B cell (primary cell): ENCODE measurements at regions not wholly inside any gene's neighbourhood (a gene's known extent, or its start where the extent isn't known, plus 50 kb on each side); places are given as distances from the start of the nearest gene placed in this dataset.

Experiments
- ATAC-seq: fragments of 200-7000 bp; cut with Tn5 transposase; one replicate; pipeline ENCODE4 v1.10.0; 2021; ENCODE audit warnings: low read depth, mild to moderate bottlenecking, moderate number of reproducible peaks, moderate library complexity
- CTCF ChIA-PET: fragments of 350-600 bp; sonication (Branson Sonifier 250); formaldehyde crosslinking; loops from one replicate; lab custom pipeline; 2021; ENCODE audit warnings: antibody characterized with exemption, inconsistent platforms; lab: Charles Lee
- POLR2A ChIA-PET: fragments of 350-600 bp; sonication (Branson Sonifier 250); formaldehyde crosslinking; loops from one replicate; lab custom pipeline; 2021; ENCODE audit warnings: antibody characterized with exemption; lab: Charles Lee
- DNase-seq: peaks from one replicate; pipeline ENCODE4 v3.0.0; 2013
- H2AFZ ChIP-seq: 2 replicates; pipeline ENCODE4 v1.6.1; 2012; ENCODE audit warnings: mild to moderate bottlenecking, low read depth, low read length; ENCODE audit not compliant: insufficient read depth, poor library complexity, severe bottlenecking
- H3K27ac ChIP-seq, 2 donors: 1 replicate in 1 of 2; 2 replicates in 1 of 2; pipeline ENCODE4 v1.5.1; 2012 to 2013; ENCODE audit warnings: low read length in 2 of 2, mild to moderate bottlenecking in 2 of 2, moderate library complexity in 1 of 2
- H3K27me3 ChIP-seq, 4 experiments: fragments of 200-600 bp in 1 of 4; sonication (generic) in 1 of 4; replicated peaks in 1 of 4; 1 replicate in 2 of 4; 2 replicates in 2 of 4; pipeline versions ENCODE4 v1.6.1 to v1.7.0; 2013 to 2016; ENCODE audit warnings: low read length in 3 of 4, mild to moderate bottlenecking in 2 of 4, mixed read lengths in 1 of 4, moderate library complexity in 1 of 4; ENCODE audit not compliant: insufficient read depth in 4 of 4, control insufficient read depth in 3 of 4; ENCODE audit errors: control extremely low read depth in 1 of 4
- H3K36me3 ChIP-seq, 2 experiments: replicated peaks in 1 of 2; 1 replicate in 1 of 2; 2 replicates in 1 of 2; pipeline versions ENCODE4 v1.6.1 to v1.7.1; 2013; ENCODE audit warnings: low read length in 1 of 2; ENCODE audit not compliant: insufficient read depth in 2 of 2, control insufficient read depth in 1 of 2; ENCODE audit errors: control extremely low read depth in 1 of 2, extremely low read depth in 1 of 2
- H3K4me1 ChIP-seq, 2 donors: fragments of 200-600 bp in 1 of 2; sonication (generic) in 1 of 2; 1 replicate in 1 of 2; 2 replicates in 1 of 2; pipeline versions ENCODE4 v1.5.1 to v1.6.1; 2013 to 2017; ENCODE audit warnings: low read length in 2 of 2; ENCODE audit not compliant: control insufficient read depth in 2 of 2, insufficient read depth in 2 of 2
- H3K4me2 ChIP-seq: replicated peaks from 2 replicates; pipeline ENCODE3; 2012; ENCODE audit warnings: mild to moderate bottlenecking, low read depth, low read length; ENCODE audit not compliant: poor library complexity, severe bottlenecking
- H3K4me3 ChIP-seq, 5 experiments: fragments of 200-600 bp in 1 of 5; sonication (generic) in 1 of 5; 1 replicate in 3 of 5; 2 replicates in 2 of 5; pipeline versions ENCODE4 v1.5.1 to v1.7.0; 2011 to 2016; ENCODE audit warnings: low read length in 4 of 5, mild to moderate bottlenecking in 4 of 5, low read depth in 2 of 5, control low read depth in 1 of 5, moderate library complexity in 1 of 5; ENCODE audit not compliant: insufficient read depth in 1 of 5; ENCODE audit errors: control extremely low read depth in 1 of 5, extremely low read depth in 1 of 5
- H3K79me2 ChIP-seq: fragments of 200-600 bp; sonication (generic); one replicate; pipeline ENCODE4 v1.6.0; 2016; ENCODE audit warnings: low read length; ENCODE audit not compliant: control insufficient read depth, insufficient read depth
- H3K9ac ChIP-seq: fragments of 200-600 bp; sonication (generic); 2 replicates; pipeline ENCODE4 v1.6.1; 2017; ENCODE audit warnings: mild to moderate bottlenecking, low read length, moderate library complexity
- H3K9me3 ChIP-seq, 3 donors: one replicate each; pipeline versions ENCODE4 v1.6.1 to v1.7.1; 2013; ENCODE audit warnings: low read length in 2 of 3; ENCODE audit not compliant: control insufficient read depth in 2 of 3, insufficient read depth in 1 of 3; ENCODE audit errors: control extremely low read depth in 1 of 3
- H4K20me1 ChIP-seq: 2 replicates; pipeline ENCODE4 v1.6.0; 2012; ENCODE audit warnings: mild to moderate bottlenecking, low read length; ENCODE audit not compliant: insufficient read depth, control insufficient read depth, poor library complexity, severe bottlenecking
- H3K27ac Mint-ChIP-seq: one replicate; pipeline ENCODE4 v1.8.0; 2021; ENCODE audit warnings: mixed read lengths
- H3K27me3 Mint-ChIP-seq: one replicate; pipeline ENCODE4 v1.8.0; 2021; ENCODE audit warnings: mixed read lengths
- H3K4me1 Mint-ChIP-seq: one replicate; pipeline ENCODE4 v1.8.0; 2021; ENCODE audit warnings: mixed read lengths
- H3K4me3 Mint-ChIP-seq: one replicate; pipeline ENCODE4 v1.8.0; 2021; ENCODE audit warnings: mixed read lengths
- H3K9me3 Mint-ChIP-seq: one replicate; pipeline ENCODE4 v1.8.0; 2022; ENCODE audit warnings: mixed read lengths; ENCODE audit not compliant: insufficient read depth
- EZH2 ChIP-seq: IDR thresholded peaks from 2 replicates; pipeline ENCODE4 v1.6.1; 2012; ENCODE audit warnings: borderline replicate concordance, low read depth, mild to moderate bottlenecking, moderate library complexity, low read length; ENCODE audit not compliant: insufficient read depth, poor library complexity, severe bottlenecking
- WGBS: methylation state at CpG from one replicate; pipeline ENCODE4 v1.1.5; 2013; ENCODE audit warnings: missing lambda C conversion rate; ENCODE audit not compliant: insufficient coverage; 5-methylcytosine and 5-hydroxymethylcytosine counted together
- intact Hi-C: fragments of 100-400 bp; cut with micrococcal nuclease; formaldehyde crosslinking; loops from one replicate; pipeline ENCODE4 v1.10.0; 2022
- TF ChIP-seq, protein P1 (sequence below): fragments of 200-600 bp; IDR thresholded peaks from one replicate; pipeline ENCODE4 v1.8.0; 2022; ENCODE audit warnings: antibody characterized with exemption, mild to moderate bottlenecking

DNA sequence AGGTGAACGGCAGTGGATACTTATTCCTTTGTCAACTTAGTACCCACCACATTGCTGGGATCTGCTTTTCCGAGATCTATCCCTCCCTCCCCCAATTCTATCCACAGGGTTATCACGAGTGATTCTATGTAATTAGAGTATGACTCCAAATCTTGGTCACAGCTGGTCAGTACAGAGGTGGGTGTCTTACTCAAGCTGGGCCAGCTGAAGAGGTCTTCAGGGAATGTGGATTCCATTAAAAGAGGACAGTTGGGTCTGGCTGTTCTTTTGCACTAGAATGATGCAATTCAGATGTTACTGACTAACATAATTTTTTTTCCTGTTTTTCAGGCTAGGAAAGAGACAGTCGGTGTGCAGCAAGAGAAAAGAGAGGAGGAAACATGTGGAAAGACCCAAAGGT is 92.3 kb downstream of the HS3ST1 start:
- ChIA-PET CTCF (interaction anchor here (0.7 kb wide), 1 partner anchor 36 kb away, joined by 3 read pairs; no protein-coding TSS in a partner anchor), POLR2A (no interaction called here)
- Mint-ChIP-seq H3K4me1 (peaks cover 43% of the 10 kb centered on the region), H3K27me3 (no peaks in the 10 kb centered on the region), H3K4me3 (no peak overlapping the region), H3K27ac (no peak overlapping the region), H3K9me3 (no peaks in the 10 kb centered on the region)
- Histone ChIP-seq H3K4me1 (peaks cover 34 to 41% of the 10 kb centered on the region in 2 donors), H3K9me3 (no peaks in the 10 kb centered on the region), H3K36me3 (no peaks in the 10 kb centered on the region), H4K20me1 (no peaks in the 10 kb centered on the region), H3K4me3 (no peak overlapping the region), H3K4me2 (no peak overlapping the region), H3K9ac (no peak overlapping the region), H3K79me2 (no peaks in the 10 kb centered on the region), H3K27me3 (no peaks in the 10 kb centered on the region), H2AFZ (no peak overlapping the region), H3K27ac (no peak overlapping the region)
- TF ChIP-seq, protein P1, sequence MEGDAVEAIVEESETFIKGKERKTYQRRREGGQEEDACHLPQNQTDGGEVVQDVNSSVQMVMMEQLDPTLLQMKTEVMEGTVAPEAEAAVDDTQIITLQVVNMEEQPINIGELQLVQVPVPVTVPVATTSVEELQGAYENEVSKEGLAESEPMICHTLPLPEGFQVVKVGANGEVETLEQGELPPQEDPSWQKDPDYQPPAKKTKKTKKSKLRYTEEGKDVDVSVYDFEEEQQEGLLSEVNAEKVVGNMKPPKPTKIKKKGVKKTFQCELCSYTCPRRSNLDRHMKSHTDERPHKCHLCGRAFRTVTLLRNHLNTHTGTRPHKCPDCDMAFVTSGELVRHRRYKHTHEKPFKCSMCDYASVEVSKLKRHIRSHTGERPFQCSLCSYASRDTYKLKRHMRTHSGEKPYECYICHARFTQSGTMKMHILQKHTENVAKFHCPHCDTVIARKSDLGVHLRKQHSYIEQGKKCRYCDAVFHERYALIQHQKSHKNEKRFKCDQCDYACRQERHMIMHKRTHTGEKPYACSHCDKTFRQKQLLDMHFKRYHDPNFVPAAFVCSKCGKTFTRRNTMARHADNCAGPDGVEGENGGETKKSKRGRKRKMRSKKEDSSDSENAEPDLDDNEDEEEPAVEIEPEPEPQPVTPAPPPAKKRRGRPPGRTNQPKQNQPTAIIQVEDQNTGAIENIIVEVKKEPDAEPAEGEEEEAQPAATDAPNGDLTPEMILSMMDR: no peak
- no peak for ATAC-seq
- intact Hi-C loops: no loop called here
- no CpG with 5 or more reads among the region's 4 CpGs for WGBS
- no peak for DNase-seq

DNA sequence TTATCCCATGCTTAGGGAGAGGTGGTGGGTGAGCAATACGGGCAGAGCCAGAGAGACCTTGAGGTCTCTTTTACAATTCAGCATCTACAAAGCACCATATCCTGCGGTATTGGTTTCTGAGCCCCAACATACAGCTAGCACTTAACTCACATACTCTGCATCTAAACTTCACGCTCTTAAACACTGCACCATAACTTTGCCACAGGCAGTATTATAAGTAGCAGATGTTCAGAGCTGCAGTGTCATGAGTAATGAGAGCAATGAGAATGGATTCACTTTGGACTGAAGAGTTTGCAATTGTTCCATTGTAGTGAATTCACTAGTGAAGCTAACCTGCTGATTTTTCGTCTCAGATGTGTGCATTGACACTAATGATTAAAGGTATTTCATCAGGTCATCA is 93.8 kb downstream of the HS3ST1 start:
- POLR2A ChIA-PET: no interaction called here
- intact Hi-C loops: no loop called here
- Histone ChIP-seq H2AFZ (no peak overlapping the region), H3K36me3 (no peaks in the 10 kb centered on the region), H3K27me3 (no peaks in the 10 kb centered on the region), H3K4me3 (no peak overlapping the region), H3K4me1 (peaks cover 19 to 26% of the 10 kb centered on the region in 2 donors), H3K79me2 (no peaks in the 10 kb centered on the region), H4K20me1 (no peaks in the 10 kb centered on the region), H3K9me3 (no peaks in the 10 kb centered on the region), H3K27ac (no peak overlapping the region), H3K9ac (no peak overlapping the region), H3K4me2 (no peak overlapping the region)
- ATAC-seq: no peak
- no peak overlapping the region for H3K27ac Mint-ChIP-seq
- no peaks in the 10 kb centered on the region for H3K27me3 Mint-ChIP-seq
- no peaks in the 10 kb centered on the region for H3K9me3 Mint-ChIP-seq
- H3K4me1 Mint-ChIP-seq: peaks cover 28% of the 10 kb centered on the region
- TF ChIP-seq, protein P1: no peak
- no peak for TF ChIP-seq EZH2
- no peak for DNase-seq
- no CpG with 5 or more reads among the region's 4 CpGs for WGBS
- H3K4me3 Mint-ChIP-seq: no peak overlapping the region
- CTCF ChIA-PET: no interaction called here
